Fibroblast of upper back skin (primary cell): ENCODE measurements at regions not wholly inside any gene's neighbourhood (a gene's known extent, or its start where the extent isn't known, plus 50 kb on each side); places are given as distances from the start of the nearest gene placed in this dataset.

Experiments used
- DNase-seq: peaks from one replicate; pipeline ENCODE4 v3.0.0-alpha.2; 2013

GRCh38 chr12:41881891-41882805 is 262.5 kb downstream of the GXYLT1 start:
- DNase-seq, result no peak

GRCh38 chr12:41869432-41869831 is 275.2 kb downstream of the GXYLT1 start:
- DNase-seq, result no peak

- no peak for DNase-seq
These were observed 277.7 kb downstream of the GXYLT1 start for GRCh38 chr12:41866878-41867430.

GRCh38 chr12:41856228-41856627 is 288.4 kb downstream of the GXYLT1 start:
- DNase-seq, result no peak

- no peak for DNase-seq
These were observed 294.6 kb downstream of the GXYLT1 start for GRCh38 chr12:41850046-41850445.

- DNase-seq, result no peak
These were observed 298.0 kb downstream of the GXYLT1 start for GRCh38 chr12:41846718-41847117.

- DNase-seq, result no peak
These were observed 308.3 kb downstream of the GXYLT1 start for GRCh38 chr12:41836416-41836815.

GRCh38 chr12:41835556-41835955 is 309.1 kb downstream of the GXYLT1 start:
- DNase-seq, result no peak

GRCh38 chr12:41819948-41820347 is 324.7 kb downstream of the GXYLT1 start:
- DNase-seq, result no peak

GRCh38 chr12:41804026-41804425 is 340.6 kb downstream of the GXYLT1 start:
- no peak for DNase-seq

- DNase-seq, result peak; percentile 1
These were observed 341.9 kb downstream of the GXYLT1 start for GRCh38 chr12:41802803-41803202.

GRCh38 chr12:41801261-41801660 is 343.4 kb downstream of the GXYLT1 start:
- no peak for DNase-seq

- no peak for DNase-seq
These were observed 345.0 kb downstream of the GXYLT1 start for GRCh38 chr12:41799671-41800070.

- no peak for DNase-seq
These were observed 348.8 kb downstream of the GXYLT1 start for GRCh38 chr12:41795910-41796309.

GRCh38 chr12:41795051-41795600 is 349.5 kb downstream of the GXYLT1 start:
- DNase-seq, result peak; percentile 14

- DNase-seq, result no peak
These were observed 350.3 kb downstream of the GXYLT1 start for GRCh38 chr12:41794336-41794735.

GRCh38 chr12:41784957-41785356 is 359.7 kb downstream of the GXYLT1 start:
- DNase-seq, result no peak

- DNase-seq, result no peak
These were observed 365.7 kb downstream of the GXYLT1 start for GRCh38 chr12:41778934-41779333.

- no peak for DNase-seq
These were observed 367.4 kb downstream of the GXYLT1 start for GRCh38 chr12:41777064-41777790.

GRCh38 chr12:41772478-41772877 is 372.2 kb downstream of the GXYLT1 start:
- no peak for DNase-seq

- no peak for DNase-seq
These were observed 374.9 kb downstream of the GXYLT1 start for GRCh38 chr12:41769810-41770209.

- DNase-seq, result no peak
These were observed 376.2 kb downstream of the GXYLT1 start for GRCh38 chr12:41768456-41768855.

- no peak for DNase-seq
These were observed 382.0 kb downstream of the GXYLT1 start for GRCh38 chr12:41762691-41763090.
